ENCODE measurements at regions not wholly inside any gene's neighbourhood (a gene's known extent, or its start where the extent isn't known, plus 50 kb on each side); places are given as distances from the start of the nearest gene placed in this dataset.
"Not testable (repeated sequence)": the region's sequence is repeated elsewhere in the genome, so short reads cannot be mapped to it uniquely, and the experiment has no call there.

GRCh38 chr5:96108629-96109028 is 147.0 kb upstream of the ELL2 start:
- H3K27ac ChIP-seq (ENCODE audit: low read length); H3K27me3 ChIP-seq (ENCODE audit: control insufficient read depth, insufficient read depth, low read length); H3K36me3 ChIP-seq (ENCODE audit: control insufficient read depth, insufficient read depth, low read length); DNase-seq; H3K9me3 ChIP-seq (ENCODE audit: control insufficient read depth, low read depth, low read length); H3K4me1 ChIP-seq (ENCODE audit: control insufficient read depth, insufficient read depth, low read length); H3K4me3 ChIP-seq (ENCODE audit: low read length): not testable (repeated sequence)
- WGBS (ENCODE audit: insufficient coverage, low lambda C conversion rate) = no CpG with 5 or more reads among the region's 10 CpGs

GRCh38 chr5:96103829-96104228 is 142.2 kb upstream of the ELL2 start:
- not testable (repeated sequence) for DNase-seq; H3K4me3 ChIP-seq (ENCODE audit: low read length); H3K27ac ChIP-seq (ENCODE audit: low read length); H3K4me1 ChIP-seq (ENCODE audit: control insufficient read depth, insufficient read depth, low read length); H3K27me3 ChIP-seq (ENCODE audit: control insufficient read depth, insufficient read depth, low read length); H3K9me3 ChIP-seq (ENCODE audit: control insufficient read depth, low read depth, low read length); H3K36me3 ChIP-seq (ENCODE audit: control insufficient read depth, insufficient read depth, low read length)
- WGBS (ENCODE audit: insufficient coverage, low lambda C conversion rate) = no CpG with 5 or more reads among the region's 4 CpGs

GRCh38 chr5:96101358-96102089 is 139.9 kb upstream of the ELL2 start:
- WGBS (ENCODE audit: insufficient coverage, low lambda C conversion rate) = no CpG with 5 or more reads among the region's 7 CpGs
- Histone ChIP-seq H3K27ac (ENCODE audit: low read length) (no peak overlapping the region), H3K36me3 (ENCODE audit: control insufficient read depth, insufficient read depth, low read length) (no peaks in the 10 kb centered on the region), H3K27me3 (ENCODE audit: control insufficient read depth, insufficient read depth, low read length) (no peaks in the 10 kb centered on the region), H3K4me1 (ENCODE audit: control insufficient read depth, insufficient read depth, low read length) (no peaks in the 10 kb centered on the region), H3K4me3 (ENCODE audit: low read length) (no peak overlapping the region), H3K9me3 (ENCODE audit: control insufficient read depth, low read depth, low read length) (no peaks in the 10 kb centered on the region)
- DNase-seq = no peak

- H3K4me3 ChIP-seq (ENCODE audit: low read length); H3K27me3 ChIP-seq (ENCODE audit: control insufficient read depth, insufficient read depth, low read length); H3K9me3 ChIP-seq (ENCODE audit: control insufficient read depth, low read depth, low read length); H3K27ac ChIP-seq (ENCODE audit: low read length); H3K4me1 ChIP-seq (ENCODE audit: control insufficient read depth, insufficient read depth, low read length); DNase-seq; H3K36me3 ChIP-seq (ENCODE audit: control insufficient read depth, insufficient read depth, low read length): not testable (repeated sequence)
Measured at GRCh38 chr5:96097488-96097887, 135.8 kb upstream of the ELL2 start.

DNA sequence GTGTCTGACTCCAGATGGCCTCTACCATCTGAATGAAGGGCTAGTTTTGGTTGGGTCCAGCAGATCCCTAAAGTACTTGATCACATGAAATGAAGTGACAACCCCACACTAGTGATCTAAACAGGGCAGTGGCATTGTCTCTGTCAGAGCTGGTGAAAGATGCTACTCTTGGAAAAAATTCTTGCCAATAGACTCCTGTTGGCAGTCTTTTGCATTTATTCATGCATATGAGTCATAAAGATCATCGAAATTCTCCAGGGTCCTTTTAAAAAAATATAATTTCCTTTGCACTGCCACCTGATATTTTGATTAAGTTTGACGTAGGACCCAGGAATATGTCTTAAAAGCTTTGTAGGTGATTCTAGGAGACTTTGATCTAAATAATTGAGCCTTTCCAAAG is 135.1 kb upstream of the ELL2 start:
- Histone ChIP-seq H3K4me3 (ENCODE audit: low read length) (no peak overlapping the region), H3K9me3 (ENCODE audit: control insufficient read depth, low read depth, low read length) (no peaks in the 10 kb centered on the region), H3K36me3 (ENCODE audit: control insufficient read depth, insufficient read depth, low read length) (no peaks in the 10 kb centered on the region), H3K4me1 (ENCODE audit: control insufficient read depth, insufficient read depth, low read length) (no peaks in the 10 kb centered on the region), H3K27ac (ENCODE audit: low read length) (no peak overlapping the region), H3K27me3 (ENCODE audit: control insufficient read depth, insufficient read depth, low read length) (no peaks in the 10 kb centered on the region)
- WGBS (ENCODE audit: insufficient coverage, low lambda C conversion rate) = 100% methylated on average over 1 of the region's 2 CpGs
- DNase-seq = no peak

- H3K36me3 ChIP-seq (ENCODE audit: control insufficient read depth, insufficient read depth, low read length) = no peaks in the 10 kb centered on the region
- no peaks in the 10 kb centered on the region for H3K27me3 ChIP-seq (ENCODE audit: control insufficient read depth, insufficient read depth, low read length)
- no peaks in the 10 kb centered on the region for H3K9me3 ChIP-seq (ENCODE audit: control insufficient read depth, low read depth, low read length)
- no peak for DNase-seq
- H3K4me1 ChIP-seq (ENCODE audit: control insufficient read depth, insufficient read depth, low read length) = no peaks in the 10 kb centered on the region
- H3K27ac ChIP-seq (ENCODE audit: low read length) = no peak overlapping the region
- H3K4me3 ChIP-seq (ENCODE audit: low read length) = no peak overlapping the region
Measured at GRCh38 chr5:96094904-96095303, 133.3 kb upstream of the ELL2 start.

DNA sequence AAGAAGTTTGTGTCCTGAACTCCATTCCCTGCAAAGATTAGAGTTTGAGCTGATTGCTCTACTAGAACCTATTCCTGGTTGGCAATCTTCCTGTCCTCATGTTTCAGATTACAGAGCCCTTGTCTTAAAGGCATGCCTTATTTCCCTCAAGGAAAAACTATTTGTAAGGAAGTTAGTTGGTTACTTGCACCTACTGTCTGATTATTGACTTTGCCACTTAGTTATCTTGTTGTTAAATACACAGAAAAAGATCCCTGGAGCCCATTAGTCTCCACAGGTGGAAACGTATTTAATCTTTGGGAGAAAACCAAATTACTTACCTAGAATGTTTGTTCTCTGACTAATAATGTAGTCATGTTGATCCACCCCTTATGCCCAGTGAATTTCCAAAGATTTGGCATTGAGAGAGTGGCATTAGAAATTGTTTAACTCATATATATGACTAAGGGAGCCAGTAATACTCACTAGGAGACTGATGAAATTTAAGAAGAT is 132.3 kb upstream of the ELL2 start:
- Histone ChIP-seq H3K27ac (ENCODE audit: low read length) (no peak overlapping the region), H3K4me3 (ENCODE audit: low read length) (no peak overlapping the region), H3K4me1 (ENCODE audit: control insufficient read depth, insufficient read depth, low read length) (no peaks in the 10 kb centered on the region), H3K36me3 (ENCODE audit: control insufficient read depth, insufficient read depth, low read length) (no peaks in the 10 kb centered on the region), H3K27me3 (ENCODE audit: control insufficient read depth, insufficient read depth, low read length) (no peaks in the 10 kb centered on the region), H3K9me3 (ENCODE audit: control insufficient read depth, low read depth, low read length) (no peaks in the 10 kb centered on the region)
- no peak for DNase-seq
- no CpG with 5 or more reads among the region's 1 CpG for WGBS (ENCODE audit: insufficient coverage, low lambda C conversion rate)

DNA sequence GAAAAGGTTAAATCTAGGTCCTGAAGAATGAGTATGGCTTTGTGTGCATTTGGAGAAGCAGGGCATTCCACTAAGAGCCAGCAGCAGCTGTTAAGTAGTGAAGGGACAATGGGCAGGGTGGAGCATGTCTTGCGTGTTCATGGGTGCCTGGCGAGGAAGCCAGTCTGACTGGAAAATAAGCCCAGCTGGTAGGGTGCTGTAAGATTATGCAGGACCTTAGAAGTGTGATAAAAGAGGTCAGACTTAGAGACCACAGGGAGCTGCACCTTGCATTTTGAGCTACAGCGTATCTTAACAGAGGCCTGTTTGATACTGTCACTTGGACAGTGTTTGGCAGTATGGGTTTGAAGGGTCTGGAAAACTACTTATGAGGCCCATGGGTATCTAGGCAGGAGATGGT is 131.7 kb upstream of the ELL2 start:
- no peak overlapping the region for H3K4me3 ChIP-seq (ENCODE audit: low read length)
- whole genome bisulfite sequencing (ENCODE audit: insufficient coverage, low lambda C conversion rate) = 83% methylated on average over 1 of the region's 3 CpGs
- DNase-seq = no peak
- no peak overlapping the region for H3K27ac ChIP-seq (ENCODE audit: low read length)
- H3K36me3 ChIP-seq (ENCODE audit: control insufficient read depth, insufficient read depth, low read length) = no peaks in the 10 kb centered on the region
- no peaks in the 10 kb centered on the region for H3K9me3 ChIP-seq (ENCODE audit: control insufficient read depth, low read depth, low read length)
- H3K27me3 ChIP-seq (ENCODE audit: control insufficient read depth, insufficient read depth, low read length) = no peaks in the 10 kb centered on the region
- no peaks in the 10 kb centered on the region for H3K4me1 ChIP-seq (ENCODE audit: control insufficient read depth, insufficient read depth, low read length)

- WGBS (ENCODE audit: insufficient coverage, low lambda C conversion rate) = 100% methylated on average over 1 of the region's 1 CpG
- no peaks in the 10 kb centered on the region for H3K9me3 ChIP-seq (ENCODE audit: control insufficient read depth, low read depth, low read length)
- H3K36me3 ChIP-seq (ENCODE audit: control insufficient read depth, insufficient read depth, low read length) = no peaks in the 10 kb centered on the region
- no peak overlapping the region for H3K4me3 ChIP-seq (ENCODE audit: low read length)
- H3K27me3 ChIP-seq (ENCODE audit: control insufficient read depth, insufficient read depth, low read length) = no peaks in the 10 kb centered on the region
- no peak overlapping the region for H3K27ac ChIP-seq (ENCODE audit: low read length)
- H3K4me1 ChIP-seq (ENCODE audit: control insufficient read depth, insufficient read depth, low read length) = no peaks in the 10 kb centered on the region
- no peak for DNase-seq
Measured at GRCh38 chr5:96091874-96092273, 130.2 kb upstream of the ELL2 start.

DNA sequence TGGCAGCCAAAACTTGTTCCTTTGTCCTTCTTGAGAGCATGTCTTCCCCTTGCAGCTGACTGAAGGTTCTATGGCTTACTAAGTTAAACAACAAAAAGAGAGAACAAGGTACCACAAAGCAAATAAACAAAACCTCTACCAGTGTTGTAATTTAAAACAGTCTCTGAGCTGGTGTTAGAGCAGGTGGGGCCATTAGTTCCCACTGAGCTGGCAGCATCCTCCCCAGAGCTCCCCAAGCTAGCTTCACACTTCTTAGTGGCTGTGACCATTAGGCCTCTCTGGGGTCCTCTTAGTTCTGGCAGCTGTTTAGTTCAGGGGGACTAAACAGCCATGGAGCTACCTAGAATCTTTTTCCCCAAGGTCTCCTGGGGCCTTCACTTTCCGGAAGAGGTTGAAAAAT is 128.6 kb upstream of the ELL2 start:
- H3K4me3 ChIP-seq (ENCODE audit: low read length) = no peak overlapping the region
- no peak overlapping the region for H3K27ac ChIP-seq (ENCODE audit: low read length)
- H3K27me3 ChIP-seq (ENCODE audit: control insufficient read depth, insufficient read depth, low read length) = no peaks in the 10 kb centered on the region
- no CpG with 5 or more reads among the region's 1 CpG for WGBS (ENCODE audit: insufficient coverage, low lambda C conversion rate)
- DNase-seq = no peak
- no peaks in the 10 kb centered on the region for H3K4me1 ChIP-seq (ENCODE audit: control insufficient read depth, insufficient read depth, low read length)
- no peaks in the 10 kb centered on the region for H3K9me3 ChIP-seq (ENCODE audit: control insufficient read depth, low read depth, low read length)
- no peaks in the 10 kb centered on the region for H3K36me3 ChIP-seq (ENCODE audit: control insufficient read depth, insufficient read depth, low read length)

DNA sequence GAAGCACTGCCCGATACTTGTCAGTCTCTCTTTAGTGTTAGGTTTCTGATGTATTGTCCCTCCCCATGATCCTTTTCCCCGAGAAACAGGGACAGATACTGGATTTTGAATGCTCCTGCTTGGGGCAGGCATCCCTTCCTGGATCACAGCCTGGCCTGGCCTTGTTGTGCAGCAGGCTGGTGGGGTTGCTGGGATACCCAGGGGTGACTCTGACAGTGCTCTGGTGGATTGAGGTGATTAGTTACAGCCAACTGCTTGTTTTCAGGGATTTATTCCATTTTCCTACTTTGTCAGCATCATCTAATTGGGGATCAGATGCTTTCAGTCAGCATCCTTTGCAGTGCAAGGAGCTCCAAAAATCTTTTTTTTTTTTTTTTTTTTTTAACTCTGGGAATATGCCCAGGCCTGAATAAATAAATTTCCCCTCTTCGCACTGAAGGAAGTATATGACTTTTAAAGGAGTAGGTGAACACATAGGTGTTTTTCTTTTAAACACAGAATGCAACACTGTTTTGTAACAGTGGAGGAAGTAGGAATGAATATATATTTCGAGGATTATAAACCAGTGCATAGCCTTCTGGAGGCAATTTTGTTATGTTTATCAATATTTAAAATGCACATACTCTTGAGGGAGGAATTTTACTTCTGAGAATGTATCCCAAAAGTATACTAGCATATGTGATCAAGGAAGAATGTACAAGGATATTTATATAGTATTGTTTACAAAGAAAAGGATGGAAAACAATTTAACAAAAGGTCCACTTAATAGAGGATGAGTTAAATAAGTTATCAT is 127.3 kb upstream of the ELL2 start:
- Histone ChIP-seq H3K4me3 (ENCODE audit: low read length) (no peak overlapping the region), H3K36me3 (ENCODE audit: control insufficient read depth, insufficient read depth, low read length) (no peaks in the 10 kb centered on the region), H3K4me1 (ENCODE audit: control insufficient read depth, insufficient read depth, low read length) (no peaks in the 10 kb centered on the region), H3K27me3 (ENCODE audit: control insufficient read depth, insufficient read depth, low read length) (no peaks in the 10 kb centered on the region), H3K27ac (ENCODE audit: low read length) (no peak overlapping the region), H3K9me3 (ENCODE audit: control insufficient read depth, low read depth, low read length) (no peaks in the 10 kb centered on the region)
- no peak for DNase-seq
- no CpG with 5 or more reads among the region's 4 CpGs for WGBS (ENCODE audit: insufficient coverage, low lambda C conversion rate)

Measured in large intestine (tissue), 3 donors.